ENCODE measurements at regions not wholly inside any gene's neighbourhood (a gene's known extent, or its start where the extent isn't known, plus 50 kb on each side); places are given as distances from the start of the nearest gene placed in this dataset.
A peak's percentile ranks its signal among the peaks of the same experiment; 100 is the strongest.

DNA sequence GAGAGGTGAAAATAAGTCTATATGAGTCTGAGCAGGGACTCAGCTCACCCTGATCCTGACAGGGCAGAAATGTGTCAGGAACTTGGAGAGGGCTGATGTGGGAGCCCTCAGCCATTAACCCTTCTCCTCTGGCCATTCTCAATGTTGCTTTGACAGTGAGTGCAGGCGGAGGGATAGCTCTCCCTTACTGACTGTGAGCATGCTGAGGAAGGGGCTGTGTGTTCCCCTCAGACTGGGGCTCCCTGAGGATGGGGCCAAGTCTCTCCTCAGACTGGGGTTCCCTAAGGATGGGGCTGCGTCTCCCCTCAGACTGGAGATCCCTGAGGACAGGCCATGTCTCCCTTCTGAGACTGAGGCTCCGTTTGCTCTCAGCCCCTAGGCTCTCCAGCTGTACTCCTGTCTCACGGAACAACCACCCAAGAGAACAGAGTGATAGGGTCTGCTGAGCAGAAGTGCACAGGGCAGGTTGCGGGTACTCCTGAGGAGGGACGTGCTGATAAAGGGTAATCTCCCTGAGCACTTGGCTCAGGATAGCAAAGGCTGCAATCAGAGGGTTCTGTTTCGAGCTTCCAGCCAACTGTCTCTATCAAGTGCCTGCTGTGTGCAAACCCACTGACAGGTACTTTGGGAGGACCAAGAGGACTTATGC lies 141.0 kb downstream of the MRPL14 start:
- DNase-seq (peak; percentile 4), ATAC-seq (no peak)
- TF ChIP-seq, protein P1, sequence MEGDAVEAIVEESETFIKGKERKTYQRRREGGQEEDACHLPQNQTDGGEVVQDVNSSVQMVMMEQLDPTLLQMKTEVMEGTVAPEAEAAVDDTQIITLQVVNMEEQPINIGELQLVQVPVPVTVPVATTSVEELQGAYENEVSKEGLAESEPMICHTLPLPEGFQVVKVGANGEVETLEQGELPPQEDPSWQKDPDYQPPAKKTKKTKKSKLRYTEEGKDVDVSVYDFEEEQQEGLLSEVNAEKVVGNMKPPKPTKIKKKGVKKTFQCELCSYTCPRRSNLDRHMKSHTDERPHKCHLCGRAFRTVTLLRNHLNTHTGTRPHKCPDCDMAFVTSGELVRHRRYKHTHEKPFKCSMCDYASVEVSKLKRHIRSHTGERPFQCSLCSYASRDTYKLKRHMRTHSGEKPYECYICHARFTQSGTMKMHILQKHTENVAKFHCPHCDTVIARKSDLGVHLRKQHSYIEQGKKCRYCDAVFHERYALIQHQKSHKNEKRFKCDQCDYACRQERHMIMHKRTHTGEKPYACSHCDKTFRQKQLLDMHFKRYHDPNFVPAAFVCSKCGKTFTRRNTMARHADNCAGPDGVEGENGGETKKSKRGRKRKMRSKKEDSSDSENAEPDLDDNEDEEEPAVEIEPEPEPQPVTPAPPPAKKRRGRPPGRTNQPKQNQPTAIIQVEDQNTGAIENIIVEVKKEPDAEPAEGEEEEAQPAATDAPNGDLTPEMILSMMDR (IDR thresholded peaks at IDR 0.05) = no peak
- Histone ChIP-seq H3K4me3 (no peak overlapping the region), H3K9me3 (no peaks in the 10 kb centered on the region), H3K27me3 (ENCODE audit: low read depth) (peaks cover 3% of the 10 kb centered on the region), H3K27ac (no peak overlapping the region), H3K4me1 (peaks cover 7% of the 10 kb centered on the region), H3K36me3 (no peaks in the 10 kb centered on the region)
- intact Hi-C loops (cut with DNase I) = no loop called here

DNA sequence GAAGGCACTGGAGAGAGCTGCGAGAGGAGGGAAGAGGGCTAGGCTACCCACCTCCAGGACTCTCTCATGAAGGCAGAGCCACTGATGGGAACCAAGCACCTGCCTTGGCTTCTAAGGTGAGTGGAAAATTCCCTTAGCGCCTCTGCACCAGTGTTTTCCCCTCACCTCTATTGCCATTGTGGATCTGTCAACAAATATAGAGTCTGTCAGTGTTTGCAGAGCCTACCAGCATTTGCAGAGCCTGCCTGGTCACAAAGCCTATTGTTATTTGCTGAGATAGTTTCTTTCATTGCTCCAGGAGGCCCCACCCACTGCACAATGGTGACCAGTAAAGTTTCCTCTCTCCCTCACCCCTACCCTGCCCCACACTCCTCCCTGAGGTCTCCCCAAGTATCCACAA lies 141.9 kb downstream of the MRPL14 start:
- TF ChIP-seq, protein P1 (IDR thresholded peaks at IDR 0.05) = no peak
- no peaks in the 10 kb centered on the region for H3K4me1 ChIP-seq
- peak; percentile 2 for DNase-seq
- intact Hi-C loops (cut with DNase I) = no loop called here
- peaks cover 3% of the 10 kb centered on the region for H3K27me3 ChIP-seq (ENCODE audit: low read depth)
- no peak overlapping the region for H3K27ac ChIP-seq
- H3K4me3 ChIP-seq = no peak overlapping the region
- H3K9me3 ChIP-seq = no peaks in the 10 kb centered on the region
- no peaks in the 10 kb centered on the region for H3K36me3 ChIP-seq
- ATAC-seq = no peak

DNA sequence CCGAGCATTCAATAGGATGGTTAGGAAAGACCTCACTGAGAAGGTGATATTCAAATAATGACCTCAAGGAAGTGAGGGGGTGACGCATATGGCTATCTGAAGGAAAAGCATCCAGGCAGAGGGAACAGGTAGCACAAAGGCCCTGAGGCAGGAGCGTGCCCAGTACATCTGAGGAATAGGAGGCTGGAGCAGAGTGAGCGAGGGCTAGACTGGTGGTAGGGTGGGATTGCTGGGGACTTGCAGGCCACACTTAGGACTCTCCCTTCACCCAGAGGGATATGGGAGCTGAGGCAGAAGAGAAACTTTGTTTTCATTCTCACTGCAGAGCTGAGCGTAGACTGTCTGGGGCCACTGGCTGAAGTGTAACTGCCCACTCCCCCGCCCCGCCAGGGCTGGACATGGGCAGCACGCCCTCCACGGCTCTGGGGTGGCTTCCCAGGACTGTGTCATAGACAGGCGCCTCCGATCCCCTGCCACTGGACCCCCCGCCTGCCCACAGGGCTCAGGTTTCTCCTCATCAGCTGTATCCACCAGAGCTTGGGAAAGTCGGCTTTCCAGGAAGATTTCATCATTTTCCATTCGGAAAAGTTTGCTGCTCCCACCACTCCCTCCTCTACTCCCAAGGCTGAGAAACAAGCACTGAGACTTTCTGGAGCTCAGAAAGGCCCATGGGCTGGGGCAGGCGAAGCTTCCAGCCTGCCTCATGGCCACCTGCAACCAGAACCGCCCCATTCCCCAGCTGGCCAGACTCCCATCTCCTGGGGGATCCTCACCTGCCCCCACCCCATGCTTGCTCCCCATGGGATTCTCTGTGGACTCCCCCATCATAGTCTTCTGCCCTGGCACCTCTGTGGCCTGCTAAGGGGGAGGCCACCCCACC lies 142.6 kb downstream of the MRPL14 start:
- Histone ChIP-seq H3K4me3 (no peak overlapping the region), H3K9me3 (no peaks in the 10 kb centered on the region), H3K36me3 (no peaks in the 10 kb centered on the region), H3K27ac (no peak overlapping the region), H3K4me1 (no peaks in the 10 kb centered on the region), H3K27me3 (ENCODE audit: low read depth) (no peaks in the 10 kb centered on the region)
- intact Hi-C loops (cut with DNase I) = no loop called here
- TF ChIP-seq, protein P1 (IDR thresholded peaks at IDR 0.05) = no peak
- DNase-seq (peak; percentile 43), ATAC-seq (no peak)

DNA sequence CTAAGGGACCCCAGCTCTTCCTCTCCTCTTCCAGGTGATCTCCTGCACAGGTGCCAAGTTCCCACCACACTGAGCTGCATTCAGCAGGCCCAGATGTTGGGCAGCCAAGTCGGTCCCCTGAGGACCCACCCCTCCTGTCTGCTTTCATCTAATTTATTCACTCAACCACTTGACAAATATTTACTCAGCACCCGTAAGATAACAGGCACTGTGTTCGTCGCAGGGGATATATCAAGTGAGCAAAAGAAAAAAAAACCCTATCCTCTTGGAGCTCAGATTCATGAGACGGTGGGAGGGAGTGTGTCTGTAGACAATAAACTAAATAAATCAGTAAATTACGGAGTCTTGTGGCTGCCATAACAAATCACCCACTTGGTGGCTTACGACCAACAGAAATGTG lies 143.6 kb downstream of the MRPL14 start:
- Histone ChIP-seq H3K4me3 (no peak overlapping the region), H3K4me1 (no peaks in the 10 kb centered on the region), H3K27ac (no peak overlapping the region), H3K27me3 (ENCODE audit: low read depth) (no peaks in the 10 kb centered on the region), H3K9me3 (no peaks in the 10 kb centered on the region), H3K36me3 (no peaks in the 10 kb centered on the region)
- DNase-seq = peak; percentile 10
- ATAC-seq = no peak
- TF ChIP-seq, protein P1 (IDR thresholded peaks at IDR 0.05) = no peak
- intact Hi-C loops (cut with DNase I) = no loop called here

DNA sequence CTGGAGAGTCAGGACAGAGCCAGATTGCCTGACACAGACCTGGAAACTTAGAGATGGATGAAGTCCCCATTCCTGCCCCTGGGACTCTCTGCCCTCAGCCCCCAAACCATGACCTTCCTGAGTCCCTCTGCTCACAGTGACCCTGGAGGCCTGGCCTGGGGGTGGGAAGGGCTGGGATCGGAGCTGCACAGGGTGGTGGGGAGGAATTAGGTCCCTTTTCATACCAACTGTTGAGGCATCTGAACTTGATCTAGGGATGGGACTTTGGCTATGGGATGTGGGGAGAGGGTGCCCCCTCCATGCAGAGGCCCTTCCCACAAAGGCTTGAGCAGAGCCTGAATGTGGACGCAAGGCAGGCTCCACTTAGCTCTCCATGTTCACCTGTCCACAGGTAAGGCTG lies 144.1 kb downstream of the MRPL14 start:
- no peaks in the 10 kb centered on the region for H3K36me3 ChIP-seq
- DNase-seq (no peak), ATAC-seq (no peak)
- H3K4me1 ChIP-seq = no peaks in the 10 kb centered on the region
- no peaks in the 10 kb centered on the region for H3K27me3 ChIP-seq (ENCODE audit: low read depth)
- H3K4me3 ChIP-seq = no peak overlapping the region
- no peaks in the 10 kb centered on the region for H3K9me3 ChIP-seq
- TF ChIP-seq, protein P1 (IDR thresholded peaks at IDR 0.05) = no peak
- intact Hi-C loops (cut with DNase I) = no loop called here
- no peak overlapping the region for H3K27ac ChIP-seq

Measured in lower lobe of right lung (tissue), 2 donors.